DND-41 (cell line): ENCODE measurements at regions not wholly inside any gene's neighbourhood (a gene's known extent, or its start where the extent isn't known, plus 50 kb on each side); places are given as distances from the start of the nearest gene placed in this dataset.

Experiments
- EZH2 ChIP-seq: IDR thresholded peaks from 3 replicates; pipeline ENCODE4 v1.6.1; 2012; ENCODE audit warnings: borderline replicate concordance, low read depth, mild to moderate bottlenecking, moderate library complexity, low read length, inconsistent platforms; ENCODE audit not compliant: severe bottlenecking
- TF ChIP-seq, protein P1 (sequence below): IDR thresholded peaks from 2 replicates; pipeline ENCODE4 v1.5.1; 2012; ENCODE audit warnings: borderline replicate concordance, low read length, moderate library complexity, mild to moderate bottlenecking; ENCODE audit not compliant: poor library complexity, severe bottlenecking; ENCODE audit errors: extremely low read depth

DNA sequence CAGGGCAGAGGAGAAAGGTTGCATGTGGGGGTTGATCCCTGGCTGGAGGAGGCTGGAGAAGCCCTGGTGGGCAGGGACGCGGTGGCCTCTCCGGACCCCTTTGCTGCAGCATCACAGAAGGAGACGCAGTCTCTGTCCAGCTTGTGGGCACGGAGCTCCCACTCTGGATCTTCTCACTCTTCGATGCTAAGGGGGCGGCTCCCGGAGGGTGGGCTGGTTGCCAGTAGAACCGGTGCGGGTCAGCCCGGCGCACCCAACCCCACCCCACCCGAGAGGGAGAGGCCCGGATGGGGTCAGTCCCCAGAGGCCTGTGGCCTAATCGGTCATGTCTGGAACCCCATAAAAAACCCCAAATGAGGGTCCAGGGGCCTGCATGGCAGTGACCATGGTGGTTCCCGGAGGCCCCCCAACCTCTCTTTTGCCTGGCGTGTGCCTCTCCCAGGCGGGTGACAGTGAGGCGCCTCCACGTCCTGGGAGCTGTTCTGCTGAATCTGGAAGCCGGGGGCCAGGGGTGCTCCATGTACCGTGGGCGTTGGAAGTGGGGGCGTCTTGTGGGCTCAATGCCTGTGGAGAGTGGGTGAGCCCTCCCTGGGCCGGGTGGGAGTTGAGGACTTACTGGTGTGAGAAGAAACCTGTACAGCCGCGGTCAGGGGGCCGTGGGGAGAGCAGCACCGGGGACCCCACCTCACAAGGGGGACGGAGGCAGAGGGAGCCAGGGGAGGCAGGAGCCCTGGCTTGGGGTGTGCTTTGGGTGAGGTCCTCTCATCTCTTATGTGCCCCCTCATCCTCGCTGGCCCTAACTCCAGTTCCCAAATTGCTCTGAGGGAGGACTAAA is 79.6 kb downstream of the RTP5 start:
- TF ChIP-seq, protein P1, sequence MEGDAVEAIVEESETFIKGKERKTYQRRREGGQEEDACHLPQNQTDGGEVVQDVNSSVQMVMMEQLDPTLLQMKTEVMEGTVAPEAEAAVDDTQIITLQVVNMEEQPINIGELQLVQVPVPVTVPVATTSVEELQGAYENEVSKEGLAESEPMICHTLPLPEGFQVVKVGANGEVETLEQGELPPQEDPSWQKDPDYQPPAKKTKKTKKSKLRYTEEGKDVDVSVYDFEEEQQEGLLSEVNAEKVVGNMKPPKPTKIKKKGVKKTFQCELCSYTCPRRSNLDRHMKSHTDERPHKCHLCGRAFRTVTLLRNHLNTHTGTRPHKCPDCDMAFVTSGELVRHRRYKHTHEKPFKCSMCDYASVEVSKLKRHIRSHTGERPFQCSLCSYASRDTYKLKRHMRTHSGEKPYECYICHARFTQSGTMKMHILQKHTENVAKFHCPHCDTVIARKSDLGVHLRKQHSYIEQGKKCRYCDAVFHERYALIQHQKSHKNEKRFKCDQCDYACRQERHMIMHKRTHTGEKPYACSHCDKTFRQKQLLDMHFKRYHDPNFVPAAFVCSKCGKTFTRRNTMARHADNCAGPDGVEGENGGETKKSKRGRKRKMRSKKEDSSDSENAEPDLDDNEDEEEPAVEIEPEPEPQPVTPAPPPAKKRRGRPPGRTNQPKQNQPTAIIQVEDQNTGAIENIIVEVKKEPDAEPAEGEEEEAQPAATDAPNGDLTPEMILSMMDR: no peak
- no peak for TF ChIP-seq EZH2
